OCI-LY7 (cell line): ENCODE measurements at regions not wholly inside any gene's neighbourhood (a gene's known extent, or its start where the extent isn't known, plus 50 kb on each side); places are given as distances from the start of the nearest gene placed in this dataset.
A peak's percentile ranks its signal among the peaks of the same experiment; 100 is the strongest.
"Not testable (repeated sequence)": the region's sequence is repeated elsewhere in the genome, so short reads cannot be mapped to it uniquely, and the experiment has no call there.

ENCODE experiments used
- BruUV-seq: library from RNA; stranded (reverse); fragments of 400-500 nt; replicated peaks from 2 replicates; lab custom pipeline; 2021; lab: Mats Ljungman, UMichigan
- CTCF ChIA-PET: fragments of 300-600 bp; sonication (Branson Sonifier 250); formaldehyde crosslinking; loops from one replicate; lab custom pipeline; 2022; ENCODE audit warnings: antibody characterized with exemption; ENCODE audit not compliant: unreplicated experiment; lab: Charles Lee
- POLR2A ChIA-PET: fragments of 300-600 bp; sonication (Branson Sonifier 250); formaldehyde crosslinking; loops from one replicate; lab custom pipeline; 2022; ENCODE audit warnings: antibody characterized with exemption; lab: Charles Lee
- DNase-seq: peaks from one replicate; pipeline ENCODE4 v3.0.0-alpha.2; 2015; ENCODE audit warnings: low spot score
- H2AFZ ChIP-seq: fragments of 200-600 bp; sonication (generic), shearing (Covaris generic); 2 replicates; pipeline ENCODE4 v1.6.1; 2014; ENCODE audit warnings: mild to moderate bottlenecking, antibody characterized with exemption, low read length, moderate library complexity
- H3K27ac ChIP-seq: fragments of 200-600 bp; sonication (generic); 2 replicates; pipeline ENCODE4 v1.5.1; 2014; ENCODE audit warnings: mixed run types, low read depth, mild to moderate bottlenecking, moderate library complexity, low read length, inconsistent platforms; ENCODE audit not compliant: poor library complexity, severe bottlenecking
- H3K36me3 ChIP-seq: fragments of 200-600 bp; sonication (generic); 2 replicates; pipeline ENCODE4 v1.6.1; 2014; ENCODE audit warnings: mild to moderate bottlenecking, antibody characterized with exemption, low read length, moderate library complexity, mixed read lengths; ENCODE audit not compliant: insufficient read depth
- H3K4me1 ChIP-seq: fragments of 200-600 bp; sonication (generic); 2 replicates; pipeline ENCODE4 v1.5.1; 2014; ENCODE audit warnings: mild to moderate bottlenecking, low read length; ENCODE audit not compliant: insufficient read depth, poor library complexity, severe bottlenecking
- H3K4me2 ChIP-seq: fragments of 200-600 bp; sonication (generic); 2 replicates; pipeline ENCODE4 v1.6.1; 2014; ENCODE audit warnings: mild to moderate bottlenecking, low read length
- H3K4me3 ChIP-seq: fragments of 200-600 bp; sonication (generic); 2 replicates; pipeline ENCODE4 v1.5.1; 2014; ENCODE audit warnings: mild to moderate bottlenecking, low read depth, low read length; ENCODE audit not compliant: poor library complexity, severe bottlenecking
- H3K79me2 ChIP-seq: fragments of 200-600 bp; sonication (generic); 2 replicates; pipeline ENCODE4 v1.6.1; 2016; ENCODE audit warnings: low read depth, mild to moderate bottlenecking, low read length, moderate library complexity, mixed read lengths; ENCODE audit not compliant: insufficient read depth
- H3K9me2 ChIP-seq: fragments of 200-600 bp; sonication (generic); 2 replicates; pipeline ENCODE4 v1.6.1; 2016; ENCODE audit warnings: mild to moderate bottlenecking, low read length, mixed read lengths; ENCODE audit not compliant: insufficient read depth
- H3K9me3 ChIP-seq: fragments of 200-600 bp; sonication (generic); 2 replicates; pipeline ENCODE4 v1.6.1; 2014; ENCODE audit warnings: mild to moderate bottlenecking, mixed run types, low read length, mixed read lengths
- H4K20me1 ChIP-seq: fragments of 200-600 bp; sonication (generic); 2 replicates; pipeline ENCODE4 v1.6.1; 2014; ENCODE audit warnings: mild to moderate bottlenecking, antibody characterized with exemption, low read length, moderate library complexity, mixed read lengths; ENCODE audit not compliant: insufficient read depth
- CTCF ChIP-seq: fragments of 200-600 bp; sonication (generic); conservative IDR thresholded peaks from 2 replicates; pipeline ENCODE4 v1.5.1; 2014; ENCODE audit warnings: mild to moderate bottlenecking, antibody characterized with exemption, low read length, moderate library complexity, mixed read lengths
- EZH2phosphoT487 ChIP-seq: fragments of 200-600 bp; sonication (generic); IDR thresholded peaks from 2 replicates; pipeline ENCODE4 v1.6.1; 2018; ENCODE audit warnings: low read depth, borderline replicate concordance, mild to moderate bottlenecking, mixed run types, antibody characterized with exemption, low read length, moderate library complexity, mixed read lengths
- intact Hi-C: fragments of 100-400 bp; cut with micrococcal nuclease; formaldehyde crosslinking; loops from one replicate; pipeline ENCODE4 v1.10.0; 2022; ENCODE audit not compliant: unreplicated experiment

- TF ChIP-seq CTCF (no peak), EZH2phosphoT487 (no peak)
- peak; percentile 71 for DNase-seq
- Histone ChIP-seq H3K79me2 (no peaks in the 10 kb centered on the region), H3K9me2 (no peaks in the 10 kb centered on the region), H2AFZ (peak overlapping the region; percentile 55; the same call in 1 of the 2 replicates), H3K4me2 (peak overlapping the region; percentile 39), H3K4me1 (peaks cover 18% of the 10 kb centered on the region), H3K27ac (peak overlapping the region; percentile 55), H4K20me1 (no peaks in the 10 kb centered on the region), H3K36me3 (no peaks in the 10 kb centered on the region), H3K4me3 (peak overlapping the region; percentile 14), H3K9me3 (no peaks in the 10 kb centered on the region)
- intact Hi-C loops: loop anchor here (2.0 to 5.0 kb wide), 2 partner anchors 18 to 326 kb away; partner anchors contain the start of gene KPNA5
- CTCF ChIA-PET: no interaction called here
- BruUV-seq: no TSS peak
- POLR2A ChIA-PET: interaction anchor here (0.7 to 2.8 kb wide), 5 partner anchors 9 to 252 kb away, joined by 3 to 11 read pairs (median 3); no protein-coding TSS in a partner anchor
Observed at GRCh38 chr6:117008618-117009017, 131.6 kb downstream of the RFX6 start.

GRCh38 chr6:117014641-117015473 is 137.8 kb downstream of the RFX6 start:
- H3K36me3 ChIP-seq, H4K20me1 ChIP-seq, intact Hi-C loops, H3K4me1 ChIP-seq, CTCF ChIA-PET, H3K9me3 ChIP-seq, POLR2A ChIA-PET, H2AFZ ChIP-seq, DNase-seq, BruUV-seq, H3K27ac ChIP-seq, H3K4me2 ChIP-seq, H3K79me2 ChIP-seq, H3K4me3 ChIP-seq, H3K9me2 ChIP-seq: not testable (repeated sequence)

GRCh38 chr6:117015474-117015804 is 138.4 kb downstream of the RFX6 start:
- H3K9me2 ChIP-seq, BruUV-seq, POLR2A ChIA-PET: not testable (repeated sequence)

More at GRCh38 chr6:117015474-117015804, 138.4 kb downstream of the RFX6 start:
- H4K20me1 ChIP-seq, H3K36me3 ChIP-seq, H3K27ac ChIP-seq, H2AFZ ChIP-seq, H3K4me2 ChIP-seq, H3K4me1 ChIP-seq, CTCF ChIA-PET, H3K4me3 ChIP-seq, intact Hi-C loops, H3K79me2 ChIP-seq, DNase-seq, H3K9me3 ChIP-seq: not testable (repeated sequence)
